PC-9 (cell line): ENCODE measurements at regions not wholly inside any gene's neighbourhood (a gene's known extent, or its start where the extent isn't known, plus 50 kb on each side); places are given as distances from the start of the nearest gene placed in this dataset.

Source experiments
- BruUV-seq: library from RNA; stranded (reverse); fragments of 400-500 nt; replicated peaks from 2 replicates; lab custom pipeline; 2021; lab: Mats Ljungman, UMichigan
- CTCF ChIA-PET: fragments of 300-600 bp; sonication (Branson Sonifier 250); formaldehyde crosslinking; loops from one replicate; lab custom pipeline; 2022; ENCODE audit warnings: antibody characterized with exemption; lab: Charles Lee
- POLR2A ChIA-PET: fragments of 300-600 bp; sonication (Branson Sonifier 250); formaldehyde crosslinking; loops from one replicate; lab custom pipeline; 2022; ENCODE audit warnings: antibody characterized with exemption; ENCODE audit not compliant: unreplicated experiment; lab: Charles Lee
- DNase-seq, 2 experiments: peaks; one replicate each; pipeline versions ENCODE4 v3.0.0 to v3.0.0-alpha.2; 2015 to 2022; ENCODE audit warnings: mixed read lengths in 1 of 2
- H2AFZ ChIP-seq: fragments of 200-600 bp; sonication (generic); 2 replicates; pipeline ENCODE4 v1.8.1; 2017; ENCODE audit warnings: antibody characterized with exemption
- H3F3A ChIP-seq: fragments of 200-600 bp; sonication (generic); 2 replicates; pipeline ENCODE4 v1.8.1; 2017; ENCODE audit warnings: antibody characterized with exemption, mild to moderate bottlenecking, low read depth; ENCODE audit not compliant: insufficient read depth
- H3K27ac ChIP-seq: fragments of 200-600 bp; sonication (generic); 2 replicates; pipeline ENCODE4 v1.6.1; 2016; ENCODE audit warnings: mixed run types
- H3K27me3 ChIP-seq: fragments of 200-600 bp; sonication (generic); 2 replicates; pipeline ENCODE4 v1.6.1; 2016; ENCODE audit warnings: low read depth, mixed run types; ENCODE audit not compliant: insufficient read depth
- H3K36me3 ChIP-seq: fragments of 200-600 bp; sonication (generic); 2 replicates; pipeline ENCODE4 v1.6.1; 2016; ENCODE audit warnings: low read depth, mixed run types
- H3K4me1 ChIP-seq: fragments of 200-600 bp; sonication (generic); replicated peaks from 2 replicates; pipeline ENCODE4 v1.6.1; 2016; ENCODE audit warnings: mixed run types; ENCODE audit not compliant: insufficient read depth
- H3K4me2 ChIP-seq: fragments of 200-600 bp; sonication (generic); 2 replicates; pipeline ENCODE4 v1.6.1; 2017; ENCODE audit warnings: mixed run types
- H3K4me3 ChIP-seq: fragments of 200-600 bp; sonication (generic); 2 replicates; pipeline ENCODE4 v1.6.1; 2016; ENCODE audit warnings: mixed run types
- H3K79me2 ChIP-seq: fragments of 200-600 bp; sonication (generic); 2 replicates; pipeline ENCODE4 v1.6.1; 2017; ENCODE audit warnings: low read depth, mixed run types
- H3K9me2 ChIP-seq: fragments of 200-600 bp; sonication (generic); 2 replicates; pipeline ENCODE4 v1.8.1; 2017; ENCODE audit warnings: mild to moderate bottlenecking; ENCODE audit not compliant: insufficient read depth
- H3K9me3 ChIP-seq: fragments of 200-600 bp; sonication (generic); 2 replicates; pipeline ENCODE4 v1.8.1; 2016; ENCODE audit warnings: low read depth; ENCODE audit not compliant: insufficient read depth
- H4K20me1 ChIP-seq: fragments of 200-600 bp; sonication (generic); 2 replicates; pipeline ENCODE4 v1.8.1; 2017; ENCODE audit not compliant: insufficient read depth
- CTCF ChIP-seq: fragments of 200-600 bp; sonication (generic); conservative IDR thresholded peaks from 2 replicates; pipeline ENCODE4 v1.6.1; 2017; ENCODE audit warnings: mixed run types, antibody characterized with exemption, mild to moderate bottlenecking, moderate library complexity
- EZH2 ChIP-seq: fragments of 200-600 bp; sonication (generic); IDR thresholded peaks from 2 replicates; pipeline ENCODE4 v1.8.0; 2017; ENCODE audit warnings: antibody characterized with exemption, low read depth
- intact Hi-C: fragments of 100-400 bp; cut with micrococcal nuclease; formaldehyde crosslinking; loops from one replicate; pipeline ENCODE4 v1.10.0; 2022; ENCODE audit not compliant: unreplicated experiment

DNA sequence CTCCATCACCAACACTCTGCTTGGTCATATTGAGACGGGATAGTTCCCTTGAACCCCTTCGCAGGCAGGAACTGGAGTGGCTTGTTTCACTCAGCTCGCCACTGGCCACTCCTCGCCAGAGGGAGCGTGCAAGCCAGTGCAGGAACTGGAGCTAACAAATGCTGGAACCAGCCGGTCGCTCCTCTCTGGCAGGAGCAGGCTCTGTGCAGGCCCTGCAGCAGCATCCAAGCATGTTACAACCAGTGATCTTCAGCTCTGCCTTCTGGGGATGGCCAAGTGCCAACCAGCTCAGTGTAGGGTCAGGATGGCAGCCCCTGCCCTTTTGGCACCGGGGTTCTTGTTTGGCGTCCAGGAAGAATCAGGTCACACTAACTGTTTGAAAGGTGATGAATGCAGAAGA is 329.0 kb upstream of the AZI2 start:
- Histone ChIP-seq H3K27ac (no peak overlapping the region), H3F3A (no peaks in the 10 kb centered on the region), H3K9me3 (no peaks in the 10 kb centered on the region), H3K27me3 (no peaks in the 10 kb centered on the region), H3K4me1 (no peaks in the 10 kb centered on the region), H3K36me3 (no peaks in the 10 kb centered on the region), H4K20me1 (no peaks in the 10 kb centered on the region), H2AFZ (no peak overlapping the region), H3K79me2 (no peaks in the 10 kb centered on the region), H3K9me2 (no peaks in the 10 kb centered on the region; the same call in 1 of the 2 replicates), H3K4me2 (no peak overlapping the region), H3K4me3 (no peak overlapping the region)
- BruUV-seq: no TSS peak
- no peak for TF ChIP-seq EZH2
- no peak for TF ChIP-seq CTCF
- ChIA-PET POLR2A (no interaction called here), CTCF (interaction anchor here (0.6 kb wide), 1 partner anchor 1087 kb away, joined by 5 read pairs; no protein-coding TSS in a partner anchor)
- intact Hi-C loops: no loop called here
- no peak for DNase-seq

GRCh38 chr3:28678086-28678485 is 329.5 kb upstream of the AZI2 start:
- POLR2A ChIA-PET: no interaction called here

DNA sequence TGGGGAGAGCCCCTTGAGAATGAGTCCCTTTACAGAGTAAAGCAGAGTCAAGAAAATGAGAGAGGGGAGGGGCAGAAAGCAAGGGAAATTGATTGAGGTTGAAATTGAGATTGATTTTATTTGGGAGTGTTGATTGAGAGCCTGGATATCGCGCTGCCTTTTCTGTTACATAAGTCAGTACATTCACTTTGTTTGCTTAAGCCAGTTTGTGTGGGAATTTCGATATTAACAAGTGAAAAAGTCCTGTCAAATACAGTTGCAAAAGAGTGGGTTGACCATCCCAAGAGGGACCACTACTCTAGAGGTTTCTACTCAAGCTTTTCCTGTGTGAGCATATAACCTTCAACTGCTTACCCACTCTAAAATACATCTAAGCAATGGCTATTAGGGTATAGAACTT is 331.4 kb upstream of the AZI2 start:
- Histone ChIP-seq H3K4me1 (no peaks in the 10 kb centered on the region), H3K27me3 (no peaks in the 10 kb centered on the region), H3F3A (no peaks in the 10 kb centered on the region), H3K9me3 (no peaks in the 10 kb centered on the region), H4K20me1 (no peaks in the 10 kb centered on the region), H2AFZ (no peak overlapping the region), H3K36me3 (no peaks in the 10 kb centered on the region), H3K9me2 (no peaks in the 10 kb centered on the region; the same call in 1 of the 2 replicates), H3K79me2 (no peaks in the 10 kb centered on the region), H3K4me2 (no peak overlapping the region), H3K4me3 (no peak overlapping the region), H3K27ac (no peak overlapping the region)
- CTCF ChIA-PET: no interaction called here
- DNase-seq: no peak
- no TSS peak for BruUV-seq
- POLR2A ChIA-PET: no interaction called here
- TF ChIP-seq EZH2: no peak
- no peak for TF ChIP-seq CTCF
- intact Hi-C loops: no loop called here

More at GRCh38 chr3:28678086-28678485, 329.5 kb upstream of the AZI2 start:
- Histone ChIP-seq H3K4me1 (no peaks in the 10 kb centered on the region), H3K79me2 (no peaks in the 10 kb centered on the region), H3K4me3 (no peak overlapping the region), H3K4me2 (no peak overlapping the region), H3K27ac (no peak overlapping the region), H3F3A (no peaks in the 10 kb centered on the region), H3K9me3 (no peaks in the 10 kb centered on the region), H3K36me3 (no peaks in the 10 kb centered on the region), H4K20me1 (no peaks in the 10 kb centered on the region), H3K9me2 (no peaks in the 10 kb centered on the region; the same call in 1 of the 2 replicates), H2AFZ (no peak overlapping the region), H3K27me3 (no peaks in the 10 kb centered on the region)
- BruUV-seq: no TSS peak
- no peak for DNase-seq
- TF ChIP-seq CTCF: no peak
- no peak for TF ChIP-seq EZH2
- CTCF ChIA-PET: interaction anchor here (0.6 kb wide), 1 partner anchor 1086 kb away, joined by 5 read pairs; no protein-coding TSS in a partner anchor
- intact Hi-C loops: no loop called here
